Activated CD4-positive, alpha-beta T cell treated with anti-CD3 and anti-CD28 coated beads, Interleukin-2, Interleukin-4, amounts not matched to agents 100 ng/mL and 50 ng/mL, durations not matched to agents 16 hours and 8 hours (primary cell): ENCODE measurements at regions not wholly inside any gene's neighbourhood (a gene's known extent, or its start where the extent isn't known, plus 50 kb on each side); places are given as distances from the start of the nearest gene placed in this dataset.
"Not testable (repeated sequence)": the region's sequence is repeated elsewhere in the genome, so short reads cannot be mapped to it uniquely, and the experiment has no call there.

Experiments
- DNase-seq: peaks from one replicate; pipeline ENCODE4 v3.0.0-alpha.2; 2020; ENCODE audit warnings: low spot score

DNA sequence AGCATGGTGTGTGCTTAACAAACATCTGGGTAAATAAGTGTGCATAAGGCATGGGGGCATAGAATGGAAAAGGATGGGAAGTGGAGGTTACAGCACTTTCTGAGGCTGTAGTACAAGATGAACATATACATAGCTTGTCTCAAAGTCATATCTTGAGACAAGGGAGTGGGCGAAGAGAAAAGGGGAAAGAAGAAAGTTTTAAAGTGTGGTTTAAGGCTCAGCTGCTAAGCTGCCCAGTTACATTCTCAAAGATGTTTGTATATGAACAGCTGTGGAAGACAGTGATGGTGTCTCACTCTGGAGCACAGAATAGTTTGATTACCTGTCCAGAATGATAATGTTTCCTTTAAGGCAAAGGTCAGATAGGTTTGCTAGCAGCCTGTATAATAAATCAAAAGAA, 61.9 kb upstream of the LANCL2 start:
- DNase-seq: no peak

- no peak for DNase-seq
These were observed 60.9 kb upstream of the LANCL2 start for GRCh38 chr7:55304018-55304762.

DNA sequence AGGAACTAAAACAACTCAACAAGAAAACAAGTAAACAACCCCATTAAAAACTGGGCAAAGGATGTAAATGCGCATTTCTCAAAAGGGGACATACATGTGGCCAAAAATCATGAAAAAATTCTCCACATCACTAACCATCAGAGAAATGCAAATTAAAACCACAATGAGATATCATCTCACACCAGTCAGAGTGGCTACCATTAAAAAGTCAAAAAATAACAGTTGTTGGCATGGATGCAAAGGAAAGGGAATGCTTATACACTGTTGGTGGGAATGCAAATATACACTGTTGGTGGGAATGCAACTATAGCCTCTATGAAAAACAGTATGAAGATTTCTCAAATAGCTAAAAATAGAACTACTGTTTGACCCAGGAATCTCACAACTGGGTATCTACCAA, 60.0 kb upstream of the LANCL2 start:
- no peak for DNase-seq

DNA sequence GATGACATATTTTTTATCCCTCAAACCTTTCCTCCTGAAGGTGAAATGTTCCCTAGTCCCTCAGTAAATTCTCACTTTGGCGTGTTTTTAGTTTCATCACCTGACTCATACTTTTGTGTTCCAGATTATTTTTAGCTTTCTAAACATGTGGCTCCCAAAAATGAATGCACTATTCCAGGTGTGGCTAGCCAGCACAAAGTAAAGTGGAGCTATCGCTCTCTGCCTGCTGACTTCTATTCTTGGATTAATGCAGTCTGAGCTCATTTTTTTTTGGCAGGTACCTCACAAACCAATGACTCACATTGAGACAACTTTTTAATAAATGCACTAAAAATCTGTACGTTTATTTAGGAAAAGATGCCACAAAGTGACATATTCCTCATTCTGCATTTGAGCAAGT, 58.8 kb upstream of the LANCL2 start:
- no peak for DNase-seq

- DNase-seq: no peak
These were observed 57.8 kb upstream of the LANCL2 start for GRCh38 chr7:55307123-55307916.

DNA sequence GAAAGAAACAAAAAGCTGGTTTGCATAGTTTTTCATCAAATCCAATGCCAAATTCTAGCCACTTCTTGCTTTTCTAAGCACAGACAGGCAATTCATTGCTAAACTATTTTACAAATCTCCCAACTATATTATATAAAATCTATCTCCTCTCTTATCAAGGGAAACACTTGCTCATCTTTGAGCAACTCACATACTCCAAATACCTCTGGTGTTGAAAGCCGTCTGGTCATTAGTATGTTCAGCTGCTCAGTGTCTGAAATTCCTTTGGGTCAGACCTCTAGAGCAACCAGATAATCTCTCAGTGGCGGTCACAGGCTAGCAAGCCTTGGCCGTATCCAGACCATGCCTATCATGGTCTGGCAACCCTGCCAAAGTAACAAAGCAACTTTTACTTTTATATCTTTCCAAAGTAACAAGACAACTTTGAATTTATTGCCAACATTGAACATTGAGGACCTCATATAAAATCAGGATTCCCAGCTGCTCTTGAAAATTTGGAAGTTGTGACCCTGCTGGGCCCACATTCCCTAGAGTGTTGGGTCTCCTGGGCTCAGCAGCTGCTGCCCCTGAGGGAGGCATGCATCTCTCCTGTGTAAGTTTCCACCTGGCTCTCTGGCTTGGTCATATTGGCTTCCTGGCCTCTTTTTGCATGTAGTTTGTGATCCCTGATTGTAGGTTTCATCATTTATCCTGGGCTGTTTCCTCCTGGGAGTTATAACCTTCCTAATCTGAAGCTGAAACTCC, 56.8 kb upstream of the LANCL2 start:
- DNase-seq: no peak

- peak; percentile 98 for DNase-seq
These were observed 55.8 kb upstream of the LANCL2 start for GRCh38 chr7:55309040-55309991.

- DNase-seq: no peak
These were observed 54.7 kb upstream of the LANCL2 start for GRCh38 chr7:55310287-55311025.

- DNase-seq: not testable (repeated sequence)
These were observed 53.2 kb upstream of the LANCL2 start for GRCh38 chr7:55311892-55312291.

DNA sequence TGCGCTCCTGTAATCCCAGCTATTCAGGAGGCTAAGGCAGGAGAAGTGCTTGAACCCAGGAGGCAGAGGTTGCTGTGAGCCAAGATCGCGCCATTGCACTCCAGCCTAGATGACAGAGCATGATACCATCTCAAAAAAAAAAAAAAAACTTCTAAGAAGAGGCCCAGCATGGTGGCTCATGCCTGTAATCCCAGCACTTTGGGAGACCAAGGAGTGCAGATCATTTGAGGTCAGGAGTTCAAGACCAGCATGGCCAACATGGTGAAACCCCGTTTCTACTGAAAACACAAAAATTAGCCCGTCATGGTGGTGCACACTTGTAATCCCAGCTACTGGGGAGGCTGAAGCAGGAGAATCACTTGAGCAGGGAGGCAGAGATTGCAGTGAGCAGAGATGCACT, 51.5 kb upstream of the LANCL2 start:
- DNase-seq: not testable (repeated sequence)

DNA sequence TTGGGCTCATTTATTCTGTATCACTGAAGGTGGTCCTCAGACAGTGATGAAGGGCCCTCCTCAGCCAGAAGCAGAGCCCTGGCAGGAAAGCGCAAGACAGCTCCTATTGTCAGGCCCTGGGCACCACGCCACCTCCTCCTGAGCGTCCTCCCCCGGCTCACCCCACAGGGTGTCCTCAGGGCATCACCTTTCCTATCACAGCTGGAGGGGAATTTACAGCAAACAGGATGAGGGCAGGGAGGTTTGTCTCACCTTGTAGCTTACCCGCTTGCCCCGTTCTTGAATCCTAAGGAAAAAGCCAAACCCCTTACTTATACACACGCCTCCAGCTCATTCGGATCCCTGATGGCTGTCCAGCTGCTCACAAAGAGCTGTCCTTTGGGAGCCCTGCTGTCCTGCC, 50.2 kb upstream of the LANCL2 start:
- no peak for DNase-seq
